OCI-LY1 (cell line): ENCODE measurements at regions not wholly inside any gene's neighbourhood (a gene's known extent, or its start where the extent isn't known, plus 50 kb on each side); places are given as distances from the start of the nearest gene placed in this dataset.

Experiments
- CTCF ChIP-seq: fragments of 200-600 bp; sonication (generic), shearing (Covaris generic); IDR thresholded peaks from 2 replicates; pipeline ENCODE4 v1.5.1; 2017; ENCODE audit warnings: mild to moderate bottlenecking, antibody characterized with exemption, low read length, moderate library complexity, mixed read lengths
- EZH2 ChIP-seq: fragments of 200-600 bp; sonication (generic), shearing (Covaris generic); IDR thresholded peaks from 2 replicates; pipeline ENCODE4 v1.8.0; 2017; ENCODE audit warnings: borderline replicate concordance, mixed run types, mild to moderate bottlenecking, antibody characterized with exemption, low read length, moderate library complexity, mixed read lengths

- TF ChIP-seq CTCF = no peak
- TF ChIP-seq EZH2 = no peak
These were observed 436.1 kb downstream of the TUSC7 start for GRCh38 chr3:117145677-117146076.
